ENCODE measurements at regions not wholly inside any gene's neighbourhood (a gene's known extent, or its start where the extent isn't known, plus 50 kb on each side); places are given as distances from the start of the nearest gene placed in this dataset.
"Not testable (repeated sequence)": the region's sequence is repeated elsewhere in the genome, so short reads cannot be mapped to it uniquely, and the experiment has no call there.

DNA sequence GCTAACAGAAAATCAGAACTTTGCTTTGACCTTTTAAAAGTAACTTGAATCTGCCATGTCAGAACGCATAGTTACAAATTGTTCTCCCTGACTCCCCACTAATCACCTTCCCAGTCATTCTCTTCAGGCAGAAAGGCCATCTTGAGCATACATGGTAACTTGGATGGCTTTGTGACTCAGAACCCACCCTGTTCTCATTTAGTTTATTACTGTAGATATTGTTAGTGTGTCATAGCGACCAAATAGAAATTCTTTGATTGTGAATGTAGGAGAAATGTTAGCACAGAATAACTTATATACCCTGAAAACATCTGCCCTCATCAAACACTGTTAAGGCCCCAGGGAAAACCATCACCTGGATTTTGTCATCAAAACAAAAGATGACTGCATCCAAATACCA lies 382.0 kb downstream of the MAGEB5 start:
- no peak for DNase-seq (ENCODE audit: low spot score)

DNA sequence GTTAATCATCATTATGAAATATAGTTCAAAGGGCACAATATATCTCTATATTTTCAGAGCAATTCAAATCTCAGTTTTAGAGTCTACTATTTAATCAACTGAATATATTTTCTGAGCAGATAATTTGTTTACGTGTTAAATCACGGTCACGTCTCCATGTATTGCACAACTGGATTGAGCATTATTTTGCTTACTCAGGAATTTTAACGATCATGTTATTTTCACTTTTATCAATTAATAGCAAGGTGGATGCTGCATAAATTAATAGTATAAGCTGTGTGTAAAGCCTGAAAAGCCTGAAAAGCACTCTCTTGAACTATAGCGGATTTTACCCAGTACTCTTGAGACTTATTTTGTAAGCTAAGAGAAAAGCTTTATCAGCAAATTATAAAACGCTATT lies 374.9 kb downstream of the MAGEB5 start:
- DNase-seq (ENCODE audit: low spot score), result no peak

DNA sequence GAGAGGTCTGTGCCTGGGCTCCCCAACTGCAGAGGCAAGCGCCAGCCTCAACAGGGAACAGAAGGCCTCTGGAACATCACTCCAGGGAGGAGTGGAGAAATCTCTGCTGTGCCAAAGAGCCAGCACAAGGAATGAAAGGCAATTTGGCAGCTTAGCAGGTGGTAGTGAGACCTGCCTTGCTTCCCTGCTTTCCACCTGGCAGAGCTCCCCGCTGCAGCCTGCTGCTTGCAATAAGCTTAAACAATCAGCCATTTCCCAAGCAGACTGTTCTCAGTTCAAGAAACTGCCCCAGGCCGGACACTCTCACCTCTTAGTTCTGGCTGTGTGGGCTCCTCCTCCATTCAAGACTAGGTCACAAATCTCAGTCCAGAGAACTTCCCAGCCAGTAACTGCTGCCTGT lies 370.6 kb downstream of the MAGEB5 start:
- DNase-seq (ENCODE audit: low spot score), result no peak

DNA sequence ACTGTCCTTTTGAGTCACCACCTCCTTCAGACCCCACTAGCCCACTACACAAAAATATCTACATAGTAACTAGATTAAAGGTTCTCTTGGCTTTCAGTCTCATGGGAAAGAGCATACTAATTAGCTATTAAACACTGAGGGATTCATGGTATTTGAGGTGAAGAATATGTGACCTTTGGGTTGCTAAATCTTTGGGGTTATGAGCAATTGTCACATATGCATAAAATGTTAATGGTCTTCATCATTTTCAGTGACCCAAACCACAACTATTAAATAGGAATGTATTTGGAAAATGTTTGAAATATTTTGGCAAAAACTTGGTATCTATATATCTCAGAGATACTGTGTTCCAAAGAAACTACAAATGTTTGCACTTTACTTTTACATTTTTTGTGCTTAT lies 365.1 kb downstream of the MAGEB5 start:
- no peak for DNase-seq (ENCODE audit: low spot score)

DNA sequence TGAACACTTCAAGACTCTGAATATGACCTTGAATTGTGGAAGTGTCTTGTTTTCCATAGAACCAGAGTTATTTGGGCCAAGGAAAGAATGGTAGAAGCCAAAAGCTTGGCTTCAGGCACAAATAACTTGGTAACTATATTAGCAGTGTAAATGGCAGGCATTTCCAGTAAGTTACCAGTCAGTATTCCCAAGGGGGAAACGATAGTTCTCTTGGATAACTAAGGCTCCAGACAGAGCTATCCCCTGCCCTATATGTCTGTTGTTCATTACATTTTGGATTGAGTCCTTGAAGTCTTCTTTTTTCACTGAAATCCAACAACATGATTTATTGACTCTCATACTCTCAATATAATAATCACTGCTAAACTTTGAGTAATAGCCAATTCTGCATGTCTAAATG lies 364.1 kb downstream of the MAGEB5 start:
- DNase-seq (ENCODE audit: low spot score), result no peak

DNA sequence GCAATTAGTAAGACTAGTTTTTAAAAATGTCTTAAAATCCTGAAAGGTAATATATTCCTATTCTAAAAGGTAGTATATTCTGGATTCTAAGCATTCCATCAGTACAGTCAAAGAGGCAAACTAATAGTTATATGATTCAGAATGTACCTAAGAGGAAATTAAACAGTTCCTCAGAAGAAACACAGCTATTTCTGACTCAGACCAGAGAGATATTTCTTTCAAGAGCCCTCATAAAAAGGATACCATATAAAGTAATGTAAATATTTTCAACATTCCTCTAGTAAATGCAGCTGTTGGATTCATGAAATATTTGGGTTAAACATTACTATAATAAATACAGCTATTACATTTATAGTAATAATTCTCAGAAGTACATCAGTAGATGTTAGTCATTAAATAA lies 358.3 kb downstream of the MAGEB5 start:
- DNase-seq (ENCODE audit: low spot score), result no peak

DNA sequence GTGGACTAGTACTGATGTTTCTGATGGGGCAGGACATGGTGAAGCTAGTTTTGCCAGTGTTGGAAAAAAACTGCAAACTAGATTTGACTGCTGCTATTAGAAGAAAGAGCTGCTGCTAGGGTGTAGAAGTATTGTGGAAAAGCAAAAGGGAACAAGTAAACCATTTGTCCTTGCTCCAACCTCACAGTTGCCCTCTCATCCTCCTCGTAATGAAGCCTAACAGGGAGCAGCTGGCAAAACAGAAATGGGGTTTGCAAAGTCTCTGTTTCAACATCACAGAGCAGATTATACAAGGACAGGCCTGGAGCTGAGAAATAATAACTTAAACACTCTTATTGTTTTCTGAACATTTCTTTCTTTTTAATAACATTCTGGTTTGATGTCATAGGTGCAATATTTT lies 346.2 kb downstream of the MAGEB5 start:
- DNase-seq (ENCODE audit: low spot score), result no peak

DNA sequence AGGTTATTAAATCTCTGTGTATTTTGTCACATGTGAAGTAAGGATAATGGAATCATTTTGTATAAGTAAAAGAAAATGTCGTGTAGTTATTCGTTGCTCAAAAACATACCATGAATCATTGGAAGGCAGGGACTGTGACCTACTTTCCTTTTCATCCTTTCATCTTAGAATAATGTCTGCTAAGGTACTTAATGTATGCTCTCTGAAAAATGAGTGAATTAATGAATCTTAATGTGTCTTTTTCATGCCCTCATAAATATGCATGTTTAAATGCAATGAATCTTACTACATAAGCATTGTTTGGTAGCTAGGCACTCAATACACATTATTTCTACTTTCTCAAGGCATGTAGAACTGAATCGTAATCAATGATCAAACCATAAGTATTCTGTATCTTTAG lies 343.9 kb downstream of the MAGEB5 start:
- DNase-seq (ENCODE audit: low spot score), result no peak

DNA sequence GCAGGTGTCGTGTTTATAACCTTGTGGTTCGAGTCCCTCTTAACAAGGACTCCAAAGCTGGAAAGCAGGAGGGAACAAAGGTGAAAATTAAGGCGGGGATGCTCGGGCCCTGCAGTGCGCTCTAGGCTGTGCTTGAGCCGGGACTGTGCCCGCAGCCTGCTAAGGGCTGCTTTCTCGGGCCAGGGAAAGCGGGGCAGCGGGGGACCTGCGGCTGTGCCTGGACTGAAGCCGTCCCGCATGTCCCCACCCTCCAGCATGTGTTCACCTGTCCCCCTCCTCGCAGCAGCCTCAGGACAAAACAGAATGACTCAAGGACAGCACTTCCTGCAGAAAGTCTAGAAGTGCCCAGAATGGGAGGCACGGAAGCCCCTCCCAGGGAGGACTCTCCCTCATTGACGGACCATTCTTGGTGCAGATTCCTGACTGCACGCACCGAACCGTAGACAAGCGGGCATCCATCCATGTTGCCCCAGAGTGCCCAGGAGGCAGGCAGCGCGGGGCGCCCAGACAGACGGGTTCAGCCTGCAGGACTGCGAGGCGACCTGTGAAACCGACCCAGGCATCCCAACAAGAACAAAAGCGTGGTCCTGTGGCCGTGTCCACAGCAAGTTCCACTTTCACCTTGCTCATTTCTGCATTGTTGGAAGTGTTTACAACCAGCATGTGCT lies 342.9 kb downstream of the MAGEB5 start:
- no peak for DNase-seq (ENCODE audit: low spot score)

DNA sequence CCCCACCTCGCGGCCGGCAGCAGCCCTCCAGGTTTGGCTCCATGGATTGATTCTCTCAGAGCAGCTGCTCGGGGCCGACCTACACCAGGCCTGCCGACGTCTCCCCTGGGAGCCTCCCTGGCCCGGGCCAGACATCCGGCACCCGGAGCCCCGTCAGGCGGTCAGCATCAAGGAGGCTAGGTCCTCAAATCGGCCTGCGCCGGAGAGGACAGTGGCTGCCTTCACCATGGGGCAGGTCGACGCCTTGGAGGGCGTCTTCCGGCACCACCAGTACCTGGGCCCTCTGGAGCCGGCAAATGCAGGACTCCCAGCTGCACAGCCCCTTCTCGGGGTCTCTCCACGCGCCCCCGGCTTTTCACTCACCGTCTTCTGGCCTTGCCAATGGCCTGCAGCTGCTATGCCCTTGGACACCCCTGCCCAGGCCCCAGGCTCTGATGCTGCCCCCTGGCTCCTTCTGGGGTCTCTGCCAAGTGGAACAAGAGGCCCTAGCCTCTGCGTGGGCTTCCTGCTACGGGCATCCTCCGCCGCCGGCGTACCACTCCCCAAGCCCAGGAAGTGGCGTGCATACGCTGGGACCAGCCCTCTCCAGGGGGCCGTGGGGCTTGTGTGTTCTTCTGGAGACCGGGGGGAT lies 341.8 kb downstream of the MAGEB5 start:
- DNase-seq (ENCODE audit: low spot score), result no peak

DNA sequence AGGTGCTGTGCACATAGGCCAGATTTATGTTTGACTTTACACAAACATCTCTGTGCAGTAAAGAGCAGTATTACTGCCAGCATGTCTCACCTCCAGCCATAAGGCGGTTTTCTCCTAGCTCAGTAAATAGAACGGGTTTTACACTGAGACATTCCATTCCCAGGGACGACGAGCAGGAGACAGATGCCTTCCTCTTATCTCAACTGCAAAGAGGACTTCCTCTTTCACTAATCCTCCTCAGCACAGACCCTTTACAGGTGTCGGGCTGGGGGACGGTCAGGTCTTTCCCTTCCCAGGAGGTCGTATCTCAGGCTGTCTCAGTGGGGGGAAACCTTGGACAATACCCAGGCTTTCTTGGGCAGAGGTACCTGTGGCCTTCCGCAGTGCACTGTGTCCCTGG lies 309.8 kb downstream of the MAGEB5 start:
- DNase-seq (ENCODE audit: low spot score), result not testable (repeated sequence)

DNA sequence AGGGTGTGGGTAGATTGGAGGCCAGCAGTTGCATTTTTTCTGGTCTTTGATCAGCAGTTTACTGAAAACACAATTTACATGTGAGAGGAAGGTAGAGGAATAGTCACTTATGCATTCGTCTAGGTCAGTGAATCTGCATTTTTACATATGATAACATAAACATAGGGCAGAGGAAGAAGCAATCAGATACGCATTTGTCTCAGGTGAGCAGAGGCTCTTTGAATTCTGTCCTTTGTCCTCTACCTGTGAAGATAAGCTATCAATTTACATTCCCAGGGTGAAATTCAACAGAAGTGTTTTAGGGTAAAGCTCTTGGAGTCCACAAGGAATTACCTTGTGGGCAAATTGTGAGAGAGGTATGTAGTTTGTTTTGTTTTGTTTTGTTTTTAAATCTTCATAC lies 306.5 kb downstream of the MAGEB5 start:
- no peak for DNase-seq (ENCODE audit: low spot score)

DNA sequence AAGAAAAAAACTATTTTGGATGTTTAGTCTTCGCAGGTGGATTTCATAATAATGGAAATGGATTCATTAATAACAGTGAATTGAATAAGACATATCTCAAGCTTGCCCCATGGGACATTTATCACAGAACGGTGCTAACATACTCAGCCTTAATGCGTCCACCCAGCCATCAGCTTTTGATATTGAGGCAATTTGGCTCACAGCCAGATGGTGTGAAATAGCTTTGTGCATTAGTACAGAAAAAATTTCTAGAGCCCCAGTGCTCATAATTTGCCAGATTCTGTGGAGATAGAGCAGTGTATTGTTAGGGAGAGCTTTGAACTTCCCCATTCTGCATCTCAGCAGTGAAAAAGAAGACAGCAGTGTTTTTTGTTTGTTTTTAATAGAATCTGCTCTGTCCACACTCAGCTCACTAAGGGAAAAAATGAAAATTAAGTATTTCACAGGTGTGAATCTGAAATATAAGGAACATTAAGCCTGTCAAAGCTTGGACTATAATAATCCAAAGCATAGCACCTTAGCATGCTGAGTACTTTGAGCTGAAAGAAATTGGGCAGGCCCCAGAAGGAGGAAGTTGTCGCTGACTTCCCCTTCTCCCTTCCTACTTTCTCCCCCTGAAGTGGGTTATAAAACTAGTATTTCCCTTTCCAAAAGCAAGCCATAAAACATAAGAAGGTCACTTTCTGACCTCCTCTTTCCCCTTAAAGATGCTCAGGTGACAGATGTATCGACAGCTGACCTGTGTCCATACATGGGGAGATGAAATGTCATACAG lies 295.8 kb downstream of the MAGEB5 start:
- no peak for DNase-seq (ENCODE audit: low spot score)

DNA sequence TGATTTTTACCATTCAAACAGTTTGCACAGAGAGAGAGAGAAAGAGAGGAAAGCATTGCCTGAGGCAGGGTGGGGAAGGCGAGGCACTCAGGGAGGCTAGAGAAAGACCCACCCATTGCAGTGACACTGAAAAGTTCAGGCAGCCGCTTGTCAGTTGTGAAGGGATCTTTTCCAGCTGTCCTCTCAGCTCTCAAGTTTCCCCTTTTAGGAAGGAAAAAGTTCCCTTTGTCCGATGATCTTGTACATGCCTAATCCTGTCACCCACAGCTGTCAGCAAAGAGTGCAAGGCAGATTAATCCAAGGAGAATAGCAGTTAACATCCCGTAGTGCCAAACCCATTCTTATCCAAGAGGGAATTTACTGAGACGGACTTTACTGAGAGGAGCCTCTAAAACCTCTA lies 255.0 kb downstream of the MAGEB5 start:
- DNase-seq (ENCODE audit: low spot score), result no peak

DNA sequence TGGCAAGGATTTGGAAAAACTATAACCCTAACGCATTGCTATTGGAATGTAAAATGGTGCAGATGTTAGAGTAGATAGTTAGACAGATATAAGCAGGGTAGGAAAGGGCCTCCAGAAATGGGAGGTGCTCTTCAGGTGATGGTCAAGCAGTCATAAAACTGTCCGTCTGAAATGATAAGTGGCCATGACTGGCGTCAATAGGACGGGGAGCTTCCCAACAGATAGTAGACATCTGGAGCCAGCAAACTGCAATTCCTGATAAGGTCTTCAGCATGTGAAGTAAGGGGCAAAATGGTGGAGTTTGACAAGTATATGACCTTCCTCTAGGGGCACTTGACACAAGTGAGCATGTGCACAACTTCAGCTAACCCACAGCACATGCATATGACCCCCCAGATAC lies 250.4 kb downstream of the MAGEB5 start:
- DNase-seq (ENCODE audit: low spot score), result no peak

DNA sequence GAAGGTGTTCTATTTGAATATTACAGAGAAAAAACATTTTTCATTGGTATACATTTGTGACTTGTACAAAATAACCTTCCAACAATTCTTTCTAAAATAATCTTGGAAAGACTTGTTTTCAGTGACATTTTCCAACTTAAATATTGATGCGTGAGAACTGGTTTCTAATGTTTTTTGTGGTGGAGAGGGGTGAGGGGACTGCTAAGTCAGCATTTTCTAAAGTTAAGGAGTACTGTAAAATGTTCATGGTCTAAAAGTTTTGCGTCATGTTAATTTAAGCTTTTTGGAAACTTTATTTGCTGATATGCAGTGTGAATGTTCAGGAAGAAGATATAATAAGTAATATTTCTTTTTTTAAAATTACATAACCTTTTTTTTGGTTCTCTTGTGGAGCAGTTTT lies 229.3 kb downstream of the MAGEB5 start:
- no peak for DNase-seq (ENCODE audit: low spot score)

DNA sequence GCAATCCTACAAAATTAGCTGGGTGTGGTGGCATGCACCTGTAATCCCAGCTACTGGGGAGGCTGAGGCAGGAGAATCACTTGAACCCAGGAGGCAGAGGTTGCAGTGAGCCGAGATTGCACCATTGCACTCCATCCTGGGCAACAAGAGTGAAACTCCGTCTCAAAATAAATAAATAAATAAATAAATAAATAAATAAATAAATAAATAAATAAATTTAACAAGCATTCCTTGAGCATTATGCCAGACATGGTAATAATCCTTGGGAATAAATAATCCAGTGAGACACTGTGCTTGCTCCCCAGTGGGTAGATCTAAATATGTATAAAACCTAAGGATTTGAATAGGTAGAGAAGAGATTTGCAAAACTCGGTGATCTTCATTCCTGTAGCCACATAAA lies 228.4 kb downstream of the MAGEB5 start:
- not testable (repeated sequence) for DNase-seq (ENCODE audit: low spot score)

DNA sequence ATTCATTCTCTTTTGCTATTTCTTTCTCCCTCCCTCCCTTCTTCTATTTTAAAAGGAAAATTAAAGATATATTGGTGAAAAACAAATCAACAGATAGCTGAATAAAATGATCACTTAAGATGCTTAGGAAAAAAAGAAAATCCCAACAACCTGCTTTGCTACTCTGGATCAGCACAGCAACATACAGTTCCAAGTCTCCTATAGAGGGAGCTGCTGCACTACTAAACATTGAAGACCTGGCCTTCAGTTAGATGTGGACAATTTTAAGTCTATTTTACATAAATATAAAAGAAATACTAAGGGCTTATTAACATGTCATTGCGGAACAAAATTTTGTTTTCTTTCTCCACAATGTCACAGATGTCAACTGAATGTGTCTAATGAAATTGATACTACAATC lies 226.4 kb downstream of the MAGEB5 start:
- no peak for DNase-seq (ENCODE audit: low spot score)

DNA sequence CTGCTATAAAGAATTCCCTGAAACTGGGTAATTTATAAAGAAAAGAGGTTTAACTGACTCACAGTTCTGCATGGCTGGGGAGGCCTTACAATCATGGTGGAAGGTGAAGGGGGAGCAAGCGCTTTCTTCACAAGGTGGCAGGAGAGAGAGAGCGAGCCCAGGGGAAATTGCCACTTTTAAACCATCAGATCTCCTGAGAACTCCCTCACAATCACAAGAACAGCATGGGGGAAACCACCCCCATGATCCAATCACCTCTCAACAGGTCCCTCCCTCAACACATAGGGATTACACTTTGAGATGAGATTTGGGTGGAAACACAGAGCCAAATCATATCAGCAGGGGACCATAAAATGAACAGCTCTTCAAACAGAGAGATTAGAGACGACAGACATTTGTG lies 198.6 kb downstream of the MAGEB5 start:
- DNase-seq (ENCODE audit: low spot score), result no peak

DNA sequence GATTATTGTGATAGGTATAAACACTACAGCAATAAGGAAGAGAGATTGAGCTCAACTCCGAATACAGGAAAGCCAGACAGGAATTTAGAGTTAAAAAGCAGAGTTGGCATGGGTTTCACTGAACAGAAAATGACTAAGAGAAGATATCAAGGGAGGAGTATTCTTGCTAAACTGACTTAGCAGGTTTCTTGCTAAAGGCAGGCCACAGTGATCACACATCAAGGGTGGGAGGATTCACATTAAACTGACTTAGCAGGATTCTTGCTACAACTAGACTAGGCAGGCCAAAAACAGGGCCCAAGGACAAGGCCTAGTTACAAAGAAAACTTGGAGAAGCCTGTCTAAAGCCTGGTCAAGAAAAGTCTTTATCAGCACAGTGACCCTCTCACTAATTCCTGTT lies 195.1 kb downstream of the MAGEB5 start:
- DNase-seq (ENCODE audit: low spot score), result no peak

DNA sequence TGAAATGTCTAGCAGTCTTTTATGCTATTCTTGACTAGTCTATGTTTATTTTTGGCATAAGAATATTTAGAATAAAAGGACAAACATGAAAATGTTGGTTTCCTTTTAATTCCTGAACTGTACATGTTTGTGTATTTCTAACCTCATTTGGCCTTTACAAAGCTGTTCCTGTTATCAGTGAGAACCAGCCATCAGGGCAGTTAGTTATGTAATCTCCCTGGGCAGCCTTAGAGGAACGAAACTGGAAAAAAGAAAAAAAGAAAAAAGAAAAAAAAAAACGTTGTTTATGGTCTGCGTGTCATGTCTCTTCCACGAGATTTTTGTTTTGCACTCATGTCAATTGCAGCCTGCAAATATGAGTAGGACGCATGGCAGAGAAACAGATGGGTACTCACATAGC lies 193.7 kb downstream of the MAGEB5 start:
- no peak for DNase-seq (ENCODE audit: low spot score)

DNA sequence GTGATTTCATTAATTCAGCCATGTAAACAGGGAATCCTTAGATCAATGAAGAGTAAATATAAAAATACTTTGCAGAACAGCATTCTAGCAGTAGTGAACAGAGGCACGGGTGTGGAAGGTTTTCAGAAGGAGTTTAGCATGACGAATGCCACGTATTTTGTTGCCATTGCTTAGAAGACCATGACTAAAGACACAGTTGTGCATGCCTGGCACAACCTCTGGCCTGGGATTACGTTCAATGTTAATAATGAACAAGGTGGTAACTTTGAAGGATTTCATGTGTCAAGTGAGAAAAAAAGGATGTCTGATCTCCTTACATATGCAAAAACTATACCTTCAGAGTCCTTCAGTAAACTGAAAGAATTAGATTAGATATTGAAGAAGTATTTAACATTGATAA lies 171.9 kb downstream of the MAGEB5 start:
- DNase-seq (ENCODE audit: low spot score), result no peak

DNA sequence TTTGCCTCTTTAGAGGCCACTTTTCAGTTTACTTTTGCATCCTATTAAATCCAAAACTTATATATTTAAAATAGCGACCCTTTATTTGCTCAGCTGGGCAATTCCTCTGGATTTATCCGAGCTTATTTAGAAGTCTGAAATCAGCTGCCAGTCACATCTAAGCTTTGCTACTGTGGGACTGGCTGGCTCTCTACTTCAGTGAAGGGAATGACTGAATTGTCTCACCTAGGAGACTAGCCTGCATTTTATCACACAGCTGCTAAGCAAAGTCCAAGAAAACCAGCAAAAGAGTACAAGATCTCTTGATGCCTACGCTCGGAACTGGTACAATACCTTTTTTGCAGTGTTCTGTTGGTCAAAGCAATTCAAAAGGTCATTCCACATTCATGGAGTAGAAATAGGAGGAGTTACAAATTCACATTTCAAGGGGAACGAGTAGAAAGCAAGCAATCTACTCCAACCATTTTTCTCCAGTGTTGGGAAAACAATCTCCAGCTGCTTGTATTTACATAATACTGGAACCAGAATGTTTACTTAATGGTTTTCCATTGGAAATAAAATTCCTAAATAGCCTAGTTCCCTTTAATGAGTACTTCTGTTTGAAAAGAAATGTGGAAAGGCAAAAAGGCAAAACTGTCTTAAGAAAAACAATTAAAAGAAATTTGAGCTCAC lies 160.2 kb downstream of the MAGEB5 start:
- no peak for DNase-seq (ENCODE audit: low spot score)

Measured in AG08395 (cell line).